HEK293T (cell line): ENCODE measurements at regions not wholly inside any gene's neighbourhood (a gene's known extent, or its start where the extent isn't known, plus 50 kb on each side); places are given as distances from the start of the nearest gene placed in this dataset.

Source experiments
- CTCF ChIA-PET: fragments of 350-600 bp; formaldehyde crosslinking; extraction: SDS; loops from one replicate; lab custom pipeline; 2021; ENCODE audit warnings: antibody characterized with exemption, inconsistent platforms; lab: Yijun Ruan, JAX
- POLR2A ChIA-PET: fragments of 350-600 bp; formaldehyde crosslinking; extraction: SDS; loops from one replicate; lab custom pipeline; 2020; ENCODE audit warnings: antibody characterized with exemption, inconsistent platforms; lab: Yijun Ruan, JAX
- DNase-seq: peaks from one replicate; pipeline ENCODE4 v3.0.0; 2012; ENCODE audit warnings: mixed read lengths; ENCODE audit errors: extremely low spot score
- ARNT ChIP-seq: fragments of 450-650 bp; IDR thresholded peaks from 2 replicates; pipeline ENCODE4 v1.6.1; 2017; ENCODE audit warnings: mild to moderate bottlenecking
- BHLHE40 ChIP-seq: fragments of 450-650 bp; IDR thresholded peaks from 2 replicates; pipeline ENCODE4 v1.6.1; 2016; ENCODE audit warnings: mild to moderate bottlenecking, moderate library complexity, borderline replicate concordance
- CTBP1 ChIP-seq: fragments of 450-650 bp; IDR thresholded peaks from 2 replicates; pipeline ENCODE4 v1.6.1; 2016; ENCODE audit warnings: borderline replicate concordance
- ELF4 ChIP-seq: fragments of 450-650 bp; IDR thresholded peaks from 2 replicates; pipeline ENCODE4 v1.6.1; 2017; ENCODE audit warnings: antibody characterized with exemption
- FOXA1 ChIP-seq: fragments of 450-650 bp; IDR thresholded peaks from 2 replicates; pipeline ENCODE4 v1.6.1; 2016; ENCODE audit warnings: mild to moderate bottlenecking
- FOXK2 ChIP-seq: fragments of 450-650 bp; IDR thresholded peaks from 2 replicates; pipeline ENCODE4 v1.6.1; 2016; ENCODE audit warnings: mild to moderate bottlenecking
- FOXM1 ChIP-seq: fragments of 450-650 bp; IDR thresholded peaks from 2 replicates; pipeline ENCODE4 v1.6.1; 2017; ENCODE audit warnings: mild to moderate bottlenecking, borderline replicate concordance
- HDGF ChIP-seq: fragments of 450-650 bp; IDR thresholded peaks from 2 replicates; pipeline ENCODE4 v1.6.1; 2017; ENCODE audit warnings: antibody characterized with exemption, borderline replicate concordance
- L3MBTL2 ChIP-seq: fragments of 450-650 bp; conservative IDR thresholded peaks from 2 replicates; pipeline ENCODE4 v1.6.1; 2016; ENCODE audit warnings: mild to moderate bottlenecking
- LEF1 ChIP-seq: fragments of 450-650 bp; IDR thresholded peaks from 2 replicates; pipeline ENCODE4 v1.6.1; 2017; ENCODE audit warnings: mild to moderate bottlenecking, borderline replicate concordance
- NFRKB ChIP-seq: fragments of 450-650 bp; IDR thresholded peaks from 2 replicates; pipeline ENCODE4 v1.6.1; 2016; ENCODE audit warnings: mild to moderate bottlenecking, moderate library complexity
- SP1 ChIP-seq: fragments of 450-650 bp; IDR thresholded peaks from 2 replicates; pipeline ENCODE4 v1.6.1; 2017
- SUZ12 ChIP-seq: fragments of 450-650 bp; IDR thresholded peaks from 2 replicates; pipeline ENCODE4 v1.6.1; 2016; ENCODE audit warnings: mild to moderate bottlenecking
- TARDBP ChIP-seq: fragments of 450-650 bp; IDR thresholded peaks from 2 replicates; pipeline ENCODE4 v1.6.1; 2016
- ZNF384 ChIP-seq: fragments of 450-650 bp; IDR thresholded peaks from 2 replicates; pipeline ENCODE4 v1.6.1; 2016
- TF ChIP-seq, protein P1 (sequence below): fragments of 450-650 bp; IDR thresholded peaks from 2 replicates; pipeline ENCODE4 v1.6.1; 2016

DNA sequence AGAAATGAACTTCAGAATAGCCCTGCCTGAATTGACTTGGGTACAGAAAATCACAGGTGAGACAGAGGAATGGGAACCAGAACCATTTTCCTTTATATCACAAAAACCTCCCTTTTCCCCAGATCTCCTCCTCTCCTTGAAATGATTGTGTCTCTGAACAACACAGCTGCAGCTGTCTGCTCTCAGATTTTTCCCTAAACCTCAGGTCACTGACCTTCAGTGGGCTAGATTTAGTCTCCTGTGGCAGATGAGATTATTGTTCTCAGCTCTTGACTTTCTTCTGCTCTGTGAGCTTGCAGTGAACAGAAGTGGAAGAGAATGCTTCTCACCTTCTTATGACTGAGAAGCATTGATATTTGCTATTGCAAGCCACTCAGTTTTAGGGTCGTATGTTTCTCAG is 92.3 kb upstream of the FAM20A start:
- POLR2A ChIA-PET = no interaction called here
- CTCF ChIA-PET = no interaction called here
- no peak for TF ChIP-seq FOXA1
- no peak for TF ChIP-seq FOXM1
- TF ChIP-seq HDGF = no peak
- TF ChIP-seq, protein P1, sequence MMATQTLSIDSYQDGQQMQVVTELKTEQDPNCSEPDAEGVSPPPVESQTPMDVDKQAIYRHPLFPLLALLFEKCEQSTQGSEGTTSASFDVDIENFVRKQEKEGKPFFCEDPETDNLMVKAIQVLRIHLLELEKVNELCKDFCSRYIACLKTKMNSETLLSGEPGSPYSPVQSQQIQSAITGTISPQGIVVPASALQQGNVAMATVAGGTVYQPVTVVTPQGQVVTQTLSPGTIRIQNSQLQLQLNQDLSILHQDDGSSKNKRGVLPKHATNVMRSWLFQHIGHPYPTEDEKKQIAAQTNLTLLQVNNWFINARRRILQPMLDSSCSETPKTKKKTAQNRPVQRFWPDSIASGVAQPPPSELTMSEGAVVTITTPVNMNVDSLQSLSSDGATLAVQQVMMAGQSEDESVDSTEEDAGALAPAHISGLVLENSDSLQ = no peak
- TF ChIP-seq CTBP1 = no peak
- no peak for TF ChIP-seq NFRKB
- no peak for TF ChIP-seq ELF4
- TF ChIP-seq TARDBP = no peak
- TF ChIP-seq SUZ12 = no peak
- TF ChIP-seq ARNT = no peak
- no peak for TF ChIP-seq L3MBTL2
- TF ChIP-seq FOXK2 = no peak
- no peak for DNase-seq

DNA sequence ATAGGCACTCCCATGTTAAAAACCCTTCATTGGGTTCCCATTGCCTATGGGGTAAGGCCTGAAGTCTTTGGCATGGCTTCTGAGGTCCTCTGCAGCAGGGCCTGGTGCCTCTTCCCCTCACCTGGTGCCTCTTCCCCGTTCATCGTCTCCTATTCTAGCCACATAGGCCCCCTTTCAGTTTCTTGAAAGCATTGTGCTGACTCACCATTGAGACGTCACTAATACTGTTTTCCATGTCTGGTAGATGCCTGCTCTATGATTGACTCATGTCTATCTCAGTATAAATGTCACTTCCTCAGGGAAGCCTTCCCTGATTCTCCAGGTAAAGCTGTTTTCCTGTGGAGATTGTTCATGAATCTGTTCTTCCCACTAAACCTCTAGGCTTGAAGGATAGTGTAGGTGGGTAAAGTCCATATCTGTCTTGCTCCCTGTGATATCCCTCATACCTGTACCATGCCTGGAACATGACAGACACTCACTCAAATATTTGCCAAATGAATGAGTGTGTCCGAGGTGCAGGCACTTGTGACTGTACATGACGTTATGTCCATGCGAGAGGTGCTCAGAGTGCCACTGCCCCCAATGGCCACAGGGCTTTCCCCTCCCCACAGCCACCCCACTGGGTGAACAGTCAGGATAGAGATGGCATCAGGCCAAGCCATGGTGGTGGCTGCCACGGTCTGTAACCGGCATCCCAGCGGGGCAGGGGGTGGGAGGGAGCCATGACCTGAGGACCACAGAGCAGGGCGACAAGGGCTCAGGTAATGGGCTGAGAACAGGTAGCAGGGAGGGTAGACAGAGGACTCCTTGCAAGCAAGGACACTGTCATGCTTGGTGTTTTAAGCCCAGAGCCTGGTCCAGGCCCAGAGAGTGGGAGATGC is 85.2 kb upstream of the FAM20A start:
- no peak for DNase-seq
- ChIA-PET CTCF (no interaction called here), POLR2A (no interaction called here)
- no peak for TF ChIP-seq ARNT
- no peak for TF ChIP-seq CTBP1
- TF ChIP-seq ZNF384 = no peak
- TF ChIP-seq BHLHE40 = no peak
- TF ChIP-seq FOXK2 = no peak
- no peak for TF ChIP-seq ELF4

GRCh38 chr17:68684949-68685357 is 83.8 kb upstream of the FAM20A start:
- ChIA-PET POLR2A (no interaction called here), CTCF (no interaction called here)
- no peak for TF ChIP-seq L3MBTL2
- no peak for TF ChIP-seq FOXA1
- TF ChIP-seq FOXK2 = no peak
- TF ChIP-seq SUZ12 = no peak
- TF ChIP-seq BHLHE40 = no peak
- TF ChIP-seq ZNF384 = no peak
- no peak for TF ChIP-seq CTBP1
- TF ChIP-seq, protein P1 = no peak
- TF ChIP-seq FOXM1 = no peak
- no peak for TF ChIP-seq ARNT
- no peak for TF ChIP-seq SP1
- TF ChIP-seq HDGF = no peak
- TF ChIP-seq LEF1 = no peak
- TF ChIP-seq TARDBP = no peak
- DNase-seq = no peak

GRCh38 chr17:68682903-68683302 is 81.7 kb upstream of the FAM20A start:
- CTCF ChIA-PET = no interaction called here
- no peak for TF ChIP-seq SP1
- TF ChIP-seq, protein P1 = peak; percentile 15; the same call in 1 of the 2 replicates
- no peak for DNase-seq
- POLR2A ChIA-PET = no interaction called here

DNA sequence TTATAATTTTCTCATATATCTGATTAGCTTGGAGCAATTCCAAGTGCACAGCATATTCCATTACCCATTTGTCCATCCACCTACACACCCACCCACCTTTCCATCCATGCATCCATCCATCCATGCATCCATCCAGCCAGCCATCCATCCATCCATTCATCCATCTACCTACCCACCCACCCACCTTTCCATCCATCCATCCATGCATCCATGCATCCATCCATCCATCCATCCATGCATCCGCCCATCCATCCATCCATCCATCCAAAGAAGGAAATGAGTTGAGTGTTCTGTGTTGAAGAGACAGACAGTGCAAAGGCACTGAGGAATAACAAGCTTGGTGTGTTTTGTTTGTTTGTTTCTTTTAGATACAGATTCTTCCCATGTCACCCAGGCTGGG is 78.7 kb upstream of the FAM20A start:
- POLR2A ChIA-PET = no interaction called here
- TF ChIP-seq HDGF (no peak), ZNF384 (no peak), TARDBP (no peak), ARNT (no peak), NFRKB (no peak), SUZ12 (no peak), ELF4 (no peak), FOXM1 (no peak), SP1 (no peak), FOXK2 (no peak), FOXA1 (no peak), L3MBTL2 (no peak), BHLHE40 (no peak)
- TF ChIP-seq, protein P1 = no peak
- no peak for DNase-seq
- CTCF ChIA-PET = no interaction called here

DNA sequence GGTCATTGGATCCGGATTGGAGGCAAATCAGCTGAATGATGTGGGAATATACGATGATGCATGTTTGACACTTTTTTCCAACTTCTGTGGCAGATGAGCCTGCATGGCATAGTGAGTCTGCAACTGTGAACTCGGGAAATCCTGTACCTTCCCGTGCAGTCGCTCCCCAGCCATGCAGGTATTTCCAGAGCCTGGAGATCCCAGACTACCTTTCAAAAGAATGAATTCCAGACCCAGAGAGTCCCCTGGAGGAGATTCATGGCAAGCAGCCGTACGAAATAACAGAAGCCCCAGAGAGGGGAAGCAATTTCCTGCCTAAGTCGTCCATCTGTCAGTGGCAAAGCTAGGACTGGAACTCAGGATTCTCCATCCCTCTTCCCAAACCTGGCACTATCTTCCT is 75.7 kb upstream of the FAM20A start:
- TF ChIP-seq ELF4 (no peak), ARNT (no peak), HDGF (no peak), L3MBTL2 (no peak), SP1 (no peak), FOXK2 (no peak), FOXA1 (no peak), FOXM1 (no peak), TARDBP (no peak), NFRKB (no peak), LEF1 (no peak), CTBP1 (no peak), BHLHE40 (no peak), ZNF384 (no peak), SUZ12 (no peak)
- TF ChIP-seq, protein P1 = no peak
- POLR2A ChIA-PET = no interaction called here
- no peak for DNase-seq
- CTCF ChIA-PET = no interaction called here
